CD14-positive monocyte (primary cell): ENCODE measurements at regions not wholly inside any gene's neighbourhood (a gene's known extent, or its start where the extent isn't known, plus 50 kb on each side); places are given as distances from the start of the nearest gene placed in this dataset.
"Not testable (repeated sequence)": the region's sequence is repeated elsewhere in the genome, so short reads cannot be mapped to it uniquely, and the experiment has no call there.

ENCODE experiments used
- DNase-seq, 3 donors: peaks; one replicate each; pipeline ENCODE4 v3.0.0-alpha.2; 2011 to 2022
- H2AFZ ChIP-seq: 2 replicates; pipeline ENCODE4 v1.6.0; 2012; ENCODE audit warnings: mild to moderate bottlenecking, low read depth, low read length, inconsistent platforms; ENCODE audit not compliant: insufficient read depth, poor library complexity, severe bottlenecking
- H3K27ac ChIP-seq, 2 donors: 1 replicate in 1 of 2; 2 replicates in 1 of 2; pipeline ENCODE4 v1.5.1; 2012 to 2013; ENCODE audit warnings: low read length in 2 of 2, control low read depth in 1 of 2, inconsistent platforms in 1 of 2, low read depth in 1 of 2, mild to moderate bottlenecking in 1 of 2
- H3K27me3 ChIP-seq, 2 donors: one replicate each; pipeline versions ENCODE4 v1.6.0 to v1.6.1; 2011 to 2013; ENCODE audit warnings: low read length in 2 of 2; ENCODE audit not compliant: control insufficient read depth in 2 of 2, insufficient read depth in 2 of 2
- H3K36me3 ChIP-seq, 2 donors: replicated peaks in 1 of 2; 1 replicate in 1 of 2; 2 replicates in 1 of 2; pipeline versions ENCODE4 v1.5.1 to v1.6.1; 2012 to 2013; ENCODE audit warnings: low read length in 2 of 2, control low read depth in 1 of 2, inconsistent platforms in 1 of 2, mild to moderate bottlenecking in 1 of 2; ENCODE audit not compliant: insufficient read depth in 2 of 2, control insufficient read depth in 1 of 2
- H3K4me1 ChIP-seq, 2 donors: 1 replicate in 1 of 2; 2 replicates in 1 of 2; pipeline versions ENCODE4 v1.5.1 to v1.6.1; 2012 to 2013; ENCODE audit warnings: low read length in 2 of 2, control low read depth in 1 of 2, inconsistent platforms in 1 of 2, mild to moderate bottlenecking in 1 of 2, moderate library complexity in 1 of 2; ENCODE audit not compliant: insufficient read depth in 2 of 2, control insufficient read depth in 1 of 2
- H3K4me2 ChIP-seq: replicated peaks from 2 replicates; pipeline ENCODE3; 2012; ENCODE audit warnings: low read length, moderate library complexity, mild to moderate bottlenecking; ENCODE audit not compliant: poor library complexity, severe bottlenecking; ENCODE audit errors: extremely low read depth
- H3K4me3 ChIP-seq, 3 experiments: fragments of 200-600 bp in 1 of 3; sonication (generic) in 1 of 3; replicated peaks in 1 of 3; 1 replicate in 2 of 3; 2 replicates in 1 of 3; pipeline ENCODE4 v1.5.1; 2011 to 2013; ENCODE audit warnings: low read length in 3 of 3, mild to moderate bottlenecking in 3 of 3, control low read depth in 2 of 3, low read depth in 2 of 3, inconsistent platforms in 1 of 3, moderate library complexity in 1 of 3
- H3K79me2 ChIP-seq: 2 replicates; pipeline ENCODE4 v1.6.0; 2012; ENCODE audit warnings: mild to moderate bottlenecking, control low read depth, inconsistent platforms, low read length, moderate library complexity; ENCODE audit not compliant: insufficient read depth
- H3K9ac ChIP-seq: 2 replicates; pipeline ENCODE4 v1.6.0; 2017; ENCODE audit warnings: low read length, mild to moderate bottlenecking; ENCODE audit not compliant: insufficient read depth, poor library complexity, severe bottlenecking
- H3K9me3 ChIP-seq, 2 donors: replicated peaks in 1 of 2; 1 replicate in 1 of 2; 2 replicates in 1 of 2; pipeline versions ENCODE4 v1.5.1 to v1.6.1; 2012 to 2013; ENCODE audit warnings: low read length in 2 of 2, control low read depth in 1 of 2; ENCODE audit not compliant: control insufficient read depth in 1 of 2, insufficient read depth in 1 of 2
- H4K20me1 ChIP-seq: 2 replicates; pipeline ENCODE4 v1.6.0; 2012; ENCODE audit warnings: mild to moderate bottlenecking, low read length, control low read depth, moderate library complexity; ENCODE audit not compliant: insufficient read depth
- H3K27ac Mint-ChIP-seq, 7 donors: one replicate each; pipeline ENCODE4 v1.8.0; 2020; ENCODE audit warnings: mild to moderate bottlenecking in 7 of 7, mixed read lengths in 7 of 7, moderate library complexity in 6 of 7, inconsistent platforms in 2 of 7
- H3K27me3 Mint-ChIP-seq, 3 donors: one replicate each; pipeline ENCODE4 v1.8.0; 2021 to 2022; ENCODE audit warnings: low read depth in 3 of 3, mild to moderate bottlenecking in 3 of 3, mixed read lengths in 3 of 3, moderate library complexity in 3 of 3, inconsistent platforms in 1 of 3
- H3K36me3 Mint-ChIP-seq, 2 donors: one replicate each; pipeline ENCODE4 v1.8.0; 2020; ENCODE audit warnings: mixed read lengths in 2 of 2, inconsistent platforms in 1 of 2, mild to moderate bottlenecking in 1 of 2
- H3K4me1 Mint-ChIP-seq: one replicate; pipeline ENCODE4 v1.8.0; 2020; ENCODE audit warnings: mild to moderate bottlenecking, mixed read lengths
- H3K4me3 Mint-ChIP-seq, 2 donors: one replicate each; pipeline ENCODE4 v1.8.0; 2020; ENCODE audit warnings: mild to moderate bottlenecking in 2 of 2, mixed read lengths in 2 of 2, moderate library complexity in 1 of 2
- H3K9me3 Mint-ChIP-seq, 7 donors: one replicate each; pipeline ENCODE4 v1.8.0; 2020 to 2022; ENCODE audit warnings: mixed read lengths in 7 of 7, mild to moderate bottlenecking in 6 of 7, moderate library complexity in 6 of 7, inconsistent platforms in 2 of 7
- WGBS: methylation state at CpG from one replicate; pipeline ENCODE4 v1.1.5; 2013; ENCODE audit warnings: missing lambda C conversion rate; ENCODE audit not compliant: insufficient coverage; 5-methylcytosine and 5-hydroxymethylcytosine counted together
- intact Hi-C, 2 donors: fragments of 100-400 bp; cut with micrococcal nuclease; formaldehyde crosslinking; loops; one replicate each; pipeline versions ENCODE4 v1.15.0 to v1.15.1; 2023
- TF ChIP-seq, protein P1 (sequence below): fragments of 200-600 bp; IDR thresholded peaks from one replicate; pipeline ENCODE4 v1.8.0; 2022; ENCODE audit warnings: antibody characterized with exemption, mild to moderate bottlenecking

DNA sequence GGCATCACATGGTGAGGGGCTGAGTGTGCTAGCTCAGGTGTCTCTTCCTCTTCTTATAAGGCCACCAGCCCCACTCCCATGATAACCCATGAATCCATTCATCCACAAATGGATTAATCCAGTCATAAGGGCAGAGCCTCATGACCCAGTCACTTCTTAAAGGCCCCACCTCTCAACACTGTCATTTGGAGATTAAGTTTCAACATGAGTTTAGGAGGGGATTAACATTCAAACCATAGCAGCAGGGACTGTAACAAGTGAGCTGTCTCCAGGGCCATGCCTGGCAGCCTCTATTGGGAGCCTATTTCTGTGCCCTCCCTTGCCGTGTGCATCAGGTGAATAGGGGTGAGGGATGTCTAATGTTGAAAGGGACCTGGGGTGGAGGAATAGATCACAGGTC is 77.5 kb downstream of the CHRD start:
- Histone ChIP-seq H3K4me2 (no peak overlapping the region), H3K27me3 (no peaks in the 10 kb centered on the region), H3K36me3 (no peaks in the 10 kb centered on the region), H3K4me1 (peaks cover 0 to 5% of the 10 kb centered on the region in 2 donors), H2AFZ (no peak overlapping the region), H3K9me3 (no peaks in the 10 kb centered on the region), H3K79me2 (no peaks in the 10 kb centered on the region), H4K20me1 (no peaks in the 10 kb centered on the region), H3K4me3 (no peak overlapping the region), H3K27ac (no peak overlapping the region), H3K9ac (no peak overlapping the region)
- Mint-ChIP-seq H3K4me3 (no peak overlapping the region), H3K36me3 (no peaks in the 10 kb centered on the region), H3K27me3 (peaks cover 0 to 15% (median 10%) of the 10 kb centered on the region in 3 donors), H3K9me3 (peaks cover 0 to 13% (median 4%) of the 10 kb centered on the region in 7 donors), H3K4me1 (no peaks in the 10 kb centered on the region), H3K27ac (no peak overlapping the region)
- intact Hi-C loops, result no loop called here
- TF ChIP-seq, protein P1, sequence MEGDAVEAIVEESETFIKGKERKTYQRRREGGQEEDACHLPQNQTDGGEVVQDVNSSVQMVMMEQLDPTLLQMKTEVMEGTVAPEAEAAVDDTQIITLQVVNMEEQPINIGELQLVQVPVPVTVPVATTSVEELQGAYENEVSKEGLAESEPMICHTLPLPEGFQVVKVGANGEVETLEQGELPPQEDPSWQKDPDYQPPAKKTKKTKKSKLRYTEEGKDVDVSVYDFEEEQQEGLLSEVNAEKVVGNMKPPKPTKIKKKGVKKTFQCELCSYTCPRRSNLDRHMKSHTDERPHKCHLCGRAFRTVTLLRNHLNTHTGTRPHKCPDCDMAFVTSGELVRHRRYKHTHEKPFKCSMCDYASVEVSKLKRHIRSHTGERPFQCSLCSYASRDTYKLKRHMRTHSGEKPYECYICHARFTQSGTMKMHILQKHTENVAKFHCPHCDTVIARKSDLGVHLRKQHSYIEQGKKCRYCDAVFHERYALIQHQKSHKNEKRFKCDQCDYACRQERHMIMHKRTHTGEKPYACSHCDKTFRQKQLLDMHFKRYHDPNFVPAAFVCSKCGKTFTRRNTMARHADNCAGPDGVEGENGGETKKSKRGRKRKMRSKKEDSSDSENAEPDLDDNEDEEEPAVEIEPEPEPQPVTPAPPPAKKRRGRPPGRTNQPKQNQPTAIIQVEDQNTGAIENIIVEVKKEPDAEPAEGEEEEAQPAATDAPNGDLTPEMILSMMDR, result no peak
- DNase-seq, result no peak
- WGBS, result 80% methylated on average over 1 of the region's 1 CpG

DNA sequence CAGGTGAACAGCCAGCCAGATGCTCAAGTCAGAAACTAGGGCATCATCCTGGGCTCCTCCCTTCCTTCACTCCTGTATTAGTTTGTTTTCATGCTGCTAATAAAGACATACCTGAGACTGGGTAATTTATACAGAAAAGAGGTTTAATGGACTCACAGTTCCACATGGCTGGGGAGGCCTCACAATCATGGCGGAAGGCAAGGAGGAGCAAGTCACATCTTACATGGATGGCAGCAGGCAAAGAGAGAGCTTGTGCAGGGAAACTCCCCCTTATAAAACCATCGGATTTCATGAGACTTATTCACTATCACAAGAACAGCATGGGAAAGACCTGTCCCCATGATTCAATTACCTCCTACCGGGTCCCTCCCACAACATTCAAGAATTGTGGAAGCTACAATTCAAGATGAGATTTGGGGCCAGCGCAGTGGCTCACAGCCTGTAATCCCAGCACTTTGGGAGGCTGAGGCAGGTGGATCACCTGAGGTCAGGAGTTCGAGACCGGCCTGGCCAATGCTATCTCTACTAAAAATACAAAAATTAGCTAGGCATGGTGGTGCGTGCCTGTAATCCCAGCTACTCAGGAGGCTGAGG is 78.0 kb downstream of the CHRD start:
- not testable (repeated sequence) for H3K27ac Mint-ChIP-seq
- peaks cover 0 to 13% (median 4%) of the 10 kb centered on the region in 7 donors for H3K9me3 Mint-ChIP-seq

More for the DNA sequence above, 78.0 kb downstream of the CHRD start:
- H3K79me2 ChIP-seq, DNase-seq, H3K9me3 ChIP-seq, H3K9ac ChIP-seq, H3K27me3 ChIP-seq, H3K4me3 ChIP-seq, H4K20me1 ChIP-seq, H3K4me3 Mint-ChIP-seq, H3K4me1 Mint-ChIP-seq, H3K36me3 Mint-ChIP-seq, H3K4me1 ChIP-seq, H3K4me2 ChIP-seq, H2AFZ ChIP-seq, H3K36me3 ChIP-seq, H3K27ac ChIP-seq, intact Hi-C loops: not testable (repeated sequence)
- peaks cover 0 to 15% (median 10%) of the 10 kb centered on the region in 3 donors for H3K27me3 Mint-ChIP-seq
- 89% methylated on average over 3 of the region's 7 CpGs for WGBS
